ENCODE measurements at regions not wholly inside any gene's neighbourhood (a gene's known extent, or its start where the extent isn't known, plus 50 kb on each side); places are given as distances from the start of the nearest gene placed in this dataset.

GRCh38 chr6:14746139-14746837 is 499.6 kb upstream of the JARID2 start:
- H3F3A ChIP-seq (ENCODE audit: insufficient read depth, low read length), result no peaks in the 10 kb centered on the region
- H3K4me1 ChIP-seq (ENCODE audit: low read length), result no peaks in the 10 kb centered on the region
- H2AFZ ChIP-seq (ENCODE audit: low read length), result no peak overlapping the region
- no peaks in the 10 kb centered on the region for H3K9me3 ChIP-seq (replicated peaks; ENCODE audit: insufficient read depth, low read length)
- no peaks in the 10 kb centered on the region for H3K27me3 ChIP-seq (replicated peaks; ENCODE audit: insufficient read depth, low read length)
- no peak for DNase-seq
- H3K36me3 ChIP-seq (replicated peaks; ENCODE audit: insufficient read depth, low read length), result no peaks in the 10 kb centered on the region
- no peaks in the 10 kb centered on the region for H4K20me1 ChIP-seq (ENCODE audit: insufficient read depth, low read length)
- no peak overlapping the region for H3K9ac ChIP-seq (ENCODE audit: low read length)
- H3K79me2 ChIP-seq (ENCODE audit: low read length), result no peaks in the 10 kb centered on the region
- no peak overlapping the region for H3K4me2 ChIP-seq (ENCODE audit: low read depth, low read length)
- no peak overlapping the region for H3K4me3 ChIP-seq (ENCODE audit: low read length)
- H3K27ac ChIP-seq (ENCODE audit: low read length), result no peak overlapping the region
- TF ChIP-seq EZH2 (optimal IDR thresholded peaks at IDR 0.05; ENCODE audit: low read depth, low read length) (no peak), CTCF (IDR thresholded peaks at IDR 0.05; ENCODE audit: low read length) (no peak), EZH2phosphoT487 (IDR thresholded peaks at IDR 0.05; ENCODE audit: low read length) (no peak)
- no peaks in the 10 kb centered on the region for H3K9me2 ChIP-seq (replicated peaks; ENCODE audit: insufficient read depth, low read length)

- Histone ChIP-seq H3K9me2 (replicated peaks; ENCODE audit: insufficient read depth, low read length) (no peaks in the 10 kb centered on the region), H4K20me1 (ENCODE audit: insufficient read depth, low read length) (no peaks in the 10 kb centered on the region), H3K36me3 (replicated peaks; ENCODE audit: insufficient read depth, low read length) (no peaks in the 10 kb centered on the region), H3F3A (ENCODE audit: insufficient read depth, low read length) (no peaks in the 10 kb centered on the region), H3K79me2 (ENCODE audit: low read length) (no peaks in the 10 kb centered on the region), H3K4me3 (ENCODE audit: low read length) (no peak overlapping the region), H3K27me3 (replicated peaks; ENCODE audit: insufficient read depth, low read length) (no peaks in the 10 kb centered on the region), H3K4me2 (ENCODE audit: low read depth, low read length) (no peak overlapping the region), H3K27ac (ENCODE audit: low read length) (no peak overlapping the region), H3K9me3 (replicated peaks; ENCODE audit: insufficient read depth, low read length) (no peaks in the 10 kb centered on the region), H3K4me1 (ENCODE audit: low read length) (no peaks in the 10 kb centered on the region), H3K9ac (ENCODE audit: low read length) (no peak overlapping the region), H2AFZ (ENCODE audit: low read length) (no peak overlapping the region)
- no peak for DNase-seq
- TF ChIP-seq CTCF (IDR thresholded peaks at IDR 0.05; ENCODE audit: low read length) (no peak), EZH2 (optimal IDR thresholded peaks at IDR 0.05; ENCODE audit: low read depth, low read length) (no peak), EZH2phosphoT487 (IDR thresholded peaks at IDR 0.05; ENCODE audit: low read length) (no peak)
Measured at GRCh38 chr6:14747881-14748520, 497.9 kb upstream of the JARID2 start.

GRCh38 chr6:14748679-14749078 is 497.2 kb upstream of the JARID2 start:
- Histone ChIP-seq H4K20me1 (ENCODE audit: insufficient read depth, low read length) (no peaks in the 10 kb centered on the region), H3K27me3 (replicated peaks; ENCODE audit: insufficient read depth, low read length) (no peaks in the 10 kb centered on the region), H3K4me3 (ENCODE audit: low read length) (no peak overlapping the region), H3K79me2 (ENCODE audit: low read length) (no peaks in the 10 kb centered on the region), H3K9me2 (replicated peaks; ENCODE audit: insufficient read depth, low read length) (no peaks in the 10 kb centered on the region), H3K27ac (ENCODE audit: low read length) (no peak overlapping the region), H3K9me3 (replicated peaks; ENCODE audit: insufficient read depth, low read length) (no peaks in the 10 kb centered on the region), H3K9ac (ENCODE audit: low read length) (no peak overlapping the region), H3F3A (ENCODE audit: insufficient read depth, low read length) (no peaks in the 10 kb centered on the region), H3K4me2 (ENCODE audit: low read depth, low read length) (no peak overlapping the region), H3K36me3 (replicated peaks; ENCODE audit: insufficient read depth, low read length) (no peaks in the 10 kb centered on the region), H2AFZ (ENCODE audit: low read length) (no peak overlapping the region), H3K4me1 (ENCODE audit: low read length) (no peaks in the 10 kb centered on the region)
- no peak for DNase-seq
- TF ChIP-seq EZH2 (optimal IDR thresholded peaks at IDR 0.05; ENCODE audit: low read depth, low read length) (no peak), EZH2phosphoT487 (IDR thresholded peaks at IDR 0.05; ENCODE audit: low read length) (no peak), CTCF (IDR thresholded peaks at IDR 0.05; ENCODE audit: low read length) (no peak)

All from MM.1S (cell line).